HG03439 (cell line): ENCODE measurements at regions not wholly inside any gene's neighbourhood (a gene's known extent, or its start where the extent isn't known, plus 50 kb on each side); places are given as distances from the start of the nearest gene placed in this dataset.

Source experiments
- ATAC-seq: cut with Tn5 transposase; IDR thresholded peaks from one replicate; pipeline ENCODE4 v1.9.1; 2021; ENCODE audit warnings: mild to moderate bottlenecking, moderate library complexity; ENCODE audit not compliant: unreplicated experiment

DNA sequence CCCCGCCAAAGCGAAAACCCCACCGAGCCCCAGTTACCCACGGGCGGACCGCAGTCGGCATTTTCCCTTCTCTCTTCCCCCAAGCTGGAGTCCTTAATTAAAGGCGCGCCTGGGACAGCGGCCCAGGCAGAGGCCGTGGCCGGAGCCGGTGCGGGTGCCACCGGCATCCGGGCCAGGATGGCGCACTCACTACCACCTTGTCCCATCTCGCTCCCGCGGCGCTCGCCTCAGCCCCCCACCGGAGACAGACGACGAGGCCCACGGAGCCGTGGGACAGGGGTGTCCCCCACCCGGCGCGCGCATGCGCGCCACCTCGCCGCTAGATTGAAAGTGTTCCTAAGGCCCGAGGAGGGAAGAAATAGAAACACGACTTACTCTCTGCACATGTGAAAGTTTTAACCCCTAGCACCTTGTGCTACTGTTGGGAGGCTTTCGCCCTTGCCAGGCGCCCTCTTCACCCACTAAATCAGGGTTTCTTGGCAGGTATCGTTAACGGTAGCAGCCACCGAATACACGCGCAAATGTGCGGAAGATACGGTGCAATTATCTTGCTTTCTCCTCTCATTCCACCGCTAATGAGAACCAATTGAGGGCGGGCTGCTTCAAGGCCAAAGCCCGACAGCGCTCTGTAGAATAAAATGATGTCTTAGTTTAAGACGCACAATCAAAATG lies 64.3 kb upstream of the CCDC160 start:
- ATAC-seq, result no peak

DNA sequence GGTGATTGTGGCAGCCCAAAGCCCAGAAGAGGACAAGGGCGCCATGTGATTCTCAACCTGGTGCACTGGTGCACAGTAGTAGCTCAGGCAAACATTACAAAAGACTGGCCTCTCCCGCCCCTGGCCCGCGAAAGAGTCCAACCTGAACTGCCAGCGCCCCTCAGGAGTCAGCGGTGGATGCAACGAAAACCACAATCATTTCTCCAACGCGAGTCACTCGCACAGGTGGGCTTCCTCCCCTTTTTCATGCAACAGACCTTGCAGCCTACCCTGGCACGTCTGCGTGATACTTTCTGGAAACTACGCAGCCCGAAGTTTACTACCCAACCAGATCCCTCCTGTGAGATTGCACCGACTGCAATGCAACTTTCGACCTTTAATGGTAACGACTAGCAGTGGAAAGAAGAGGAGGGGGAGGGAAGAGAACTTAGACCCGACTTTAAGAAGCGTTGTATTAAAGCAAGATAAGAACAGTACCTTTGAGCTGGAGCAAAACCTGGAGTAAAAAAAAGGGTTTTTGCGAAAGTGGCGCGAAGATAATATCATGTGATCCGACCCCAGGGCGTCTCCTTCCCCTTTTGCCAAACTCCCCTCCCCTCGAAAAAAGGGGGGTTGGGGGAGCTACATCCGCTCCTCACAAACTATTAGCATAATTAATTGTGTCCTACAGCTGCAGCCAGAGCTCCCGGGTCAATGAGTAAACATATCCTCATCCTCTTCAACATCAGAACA lies 63.3 kb upstream of the CCDC160 start:
- no peak for ATAC-seq

DNA sequence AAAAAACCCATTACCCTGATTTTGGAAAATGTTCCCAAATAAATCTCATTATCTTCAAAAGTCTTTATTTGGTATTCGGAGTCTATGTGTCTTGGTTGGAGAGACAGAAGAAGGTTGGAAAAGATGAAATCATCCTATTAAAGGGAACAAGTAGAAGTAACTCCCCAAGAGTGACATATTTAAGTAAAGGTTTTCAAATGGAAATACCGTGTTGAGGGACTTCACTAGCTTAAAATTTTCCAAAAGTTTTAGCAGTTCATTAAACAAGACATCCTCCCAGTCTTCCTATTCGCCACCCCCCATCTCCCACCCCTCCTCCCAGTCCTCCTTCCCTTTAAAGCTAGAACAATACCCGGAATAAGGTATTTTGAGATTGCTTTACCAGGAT lies 62.7 kb upstream of the CCDC160 start:
- no peak for ATAC-seq

DNA sequence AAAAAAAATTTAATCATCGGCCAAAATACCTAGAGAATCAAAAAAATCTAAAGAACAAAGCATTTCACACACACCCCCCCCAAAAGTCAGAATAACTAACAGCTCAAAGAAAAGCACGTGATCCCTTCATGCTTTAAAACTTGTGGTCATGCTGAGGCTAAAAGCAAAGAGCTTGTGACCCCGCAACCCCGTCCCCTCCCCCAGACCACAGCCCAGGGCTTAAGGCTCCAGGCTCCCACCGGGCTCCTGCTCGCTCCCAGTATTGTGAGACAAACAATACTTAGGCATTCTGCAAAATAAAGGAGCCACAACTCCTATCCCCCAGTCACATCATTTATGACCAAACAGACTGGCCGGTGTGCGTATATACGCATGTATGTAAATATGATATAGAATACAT lies 62.1 kb upstream of the CCDC160 start:
- ATAC-seq, result no peak

DNA sequence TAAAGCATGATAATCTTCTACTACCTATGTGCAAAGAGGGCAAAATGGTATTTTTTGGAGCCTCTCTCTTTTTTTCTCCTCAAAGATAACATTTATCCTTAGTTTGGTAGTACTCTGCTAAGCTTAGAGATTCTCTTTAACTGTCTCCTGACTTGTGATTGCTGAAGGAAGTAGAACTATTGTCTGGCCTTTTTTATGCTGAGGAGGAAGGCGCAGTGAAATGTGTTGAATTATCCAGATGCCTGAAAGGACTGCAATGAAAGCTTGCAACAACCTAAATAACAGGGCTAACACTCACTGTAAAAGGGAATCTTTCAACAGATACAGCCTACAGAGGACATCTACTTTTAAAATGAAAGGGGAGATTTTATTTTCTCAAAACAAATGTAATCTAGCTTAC lies 59.5 kb upstream of the CCDC160 start:
- no peak for ATAC-seq

DNA sequence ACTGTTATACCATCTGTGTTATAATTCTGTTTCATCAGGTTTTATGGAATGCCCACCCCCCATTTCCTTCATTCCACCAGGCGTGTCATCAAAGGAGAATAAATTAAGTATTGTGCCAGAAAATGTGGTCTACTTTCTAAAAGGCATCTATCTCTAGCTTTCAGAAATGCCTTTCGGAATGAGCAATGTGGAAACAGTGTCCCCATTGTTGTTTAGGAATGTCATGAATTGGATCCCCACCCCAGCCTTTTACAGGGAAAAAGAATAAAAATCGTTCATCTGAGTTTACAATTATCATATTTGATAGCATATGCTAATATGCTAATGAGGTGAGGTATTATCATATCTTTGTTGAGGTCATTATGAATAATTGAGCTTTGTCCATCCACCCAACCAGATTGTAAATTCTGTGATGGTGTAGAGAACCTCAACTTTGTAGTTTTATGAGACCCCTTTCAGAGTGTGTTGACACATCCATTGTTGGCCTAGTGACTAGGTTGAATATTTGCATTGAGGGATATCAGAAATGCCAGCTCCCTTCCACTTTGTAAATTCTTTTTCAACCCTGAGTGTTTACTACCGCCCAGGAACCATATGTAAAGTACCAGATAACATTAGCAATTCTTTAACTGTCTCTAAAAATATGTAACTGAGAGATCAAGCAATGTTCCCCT lies 56.2 kb upstream of the CCDC160 start:
- ATAC-seq, result no peak

DNA sequence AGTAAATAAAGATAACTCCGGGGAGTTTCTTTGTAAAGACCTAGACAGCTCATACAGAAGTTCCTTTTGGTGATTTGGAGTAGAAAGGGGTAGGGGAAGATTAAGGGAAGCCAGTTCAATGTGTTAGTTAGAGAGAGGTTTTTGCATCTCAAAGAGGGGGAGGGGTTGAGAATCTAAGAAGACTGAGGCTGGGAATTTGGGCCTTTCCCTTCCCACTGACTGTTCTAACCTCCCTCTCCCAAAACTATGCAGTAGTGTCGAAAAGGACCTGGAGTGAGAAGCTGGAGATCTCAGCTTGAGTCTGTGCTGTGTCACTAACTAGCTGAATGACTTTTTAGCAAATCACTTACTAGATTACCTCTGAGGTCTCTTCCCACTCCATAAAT lies 55.7 kb upstream of the CCDC160 start:
- no peak for ATAC-seq

DNA sequence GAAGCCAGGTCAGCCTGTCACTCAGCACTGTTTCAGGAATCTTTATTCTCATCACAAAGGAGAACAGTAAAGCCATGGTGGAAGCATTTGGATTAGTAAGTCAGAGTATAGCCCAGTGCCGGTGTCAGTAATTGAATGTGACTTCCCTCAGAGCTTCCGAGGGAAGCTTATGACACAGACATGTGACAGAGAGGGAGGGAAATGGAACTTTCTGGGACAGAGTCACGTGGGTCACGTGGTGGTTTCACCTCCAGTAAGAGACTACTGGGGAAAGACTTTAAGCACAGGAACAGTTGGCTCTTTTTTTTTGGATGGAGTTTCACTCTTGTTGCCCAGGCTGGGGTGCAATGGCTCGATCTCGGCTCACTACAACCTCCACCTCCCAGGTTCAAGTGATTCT lies 53.3 kb upstream of the CCDC160 start:
- ATAC-seq, result no peak

DNA sequence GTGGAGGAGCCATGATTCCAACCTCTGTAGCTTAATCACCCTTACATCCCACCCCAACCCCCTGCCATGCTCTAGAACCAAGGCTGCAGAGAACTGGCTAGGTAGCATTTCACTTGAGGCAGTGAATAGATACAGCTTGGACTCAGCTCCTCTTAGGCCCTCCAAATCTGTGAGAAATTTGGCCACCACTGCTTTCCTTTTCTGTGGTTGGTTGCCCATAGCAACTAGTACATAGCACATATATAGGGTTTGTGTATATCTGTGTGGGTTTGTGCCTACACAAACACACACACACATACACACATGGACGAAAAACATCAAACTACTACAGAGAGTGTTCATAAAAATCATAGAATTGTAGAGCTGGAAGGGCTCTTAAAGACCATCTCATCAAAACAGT lies 52.0 kb upstream of the CCDC160 start:
- no peak for ATAC-seq

DNA sequence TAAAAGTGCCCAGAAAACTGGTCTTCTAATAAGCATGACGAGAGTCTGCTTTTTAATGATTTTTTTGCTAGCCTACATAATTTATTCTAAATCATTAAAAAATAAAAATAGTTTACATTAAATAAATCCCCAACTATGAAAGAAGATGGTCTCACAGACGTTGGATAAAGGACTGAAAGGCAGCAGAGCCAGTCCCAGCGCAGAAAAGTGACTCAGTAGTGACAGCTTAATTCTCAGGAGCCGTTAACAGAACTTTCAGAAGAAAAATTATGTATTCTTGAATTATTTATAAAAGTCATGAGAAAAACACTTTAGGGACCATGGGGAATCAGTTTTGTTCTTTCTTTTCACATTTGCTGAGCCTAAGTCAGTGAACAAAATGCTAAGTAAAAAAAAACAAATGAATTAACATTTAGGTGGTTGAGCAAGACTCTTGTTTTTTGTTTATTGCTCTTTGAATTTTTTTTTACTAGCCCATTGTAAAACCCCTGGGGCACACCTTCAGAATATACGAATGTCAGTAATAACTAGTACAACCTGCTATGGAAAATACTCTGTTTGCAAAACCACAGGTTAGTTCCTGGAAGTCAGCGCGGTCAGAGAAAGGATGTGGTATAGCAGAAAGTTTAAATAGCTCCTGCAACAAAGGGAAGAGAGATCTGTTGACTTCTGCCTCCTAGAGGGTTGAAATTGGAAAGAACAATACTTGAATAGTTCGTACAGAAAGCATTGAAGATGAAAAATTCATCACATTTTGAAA lies 50.4 kb upstream of the CCDC160 start:
- no peak for ATAC-seq
